ENCODE measurements at regions not wholly inside any gene's neighbourhood (a gene's known extent, or its start where the extent isn't known, plus 50 kb on each side); places are given as distances from the start of the nearest gene placed in this dataset.
A peak's percentile ranks its signal among the peaks of the same experiment; 100 is the strongest.

DNA sequence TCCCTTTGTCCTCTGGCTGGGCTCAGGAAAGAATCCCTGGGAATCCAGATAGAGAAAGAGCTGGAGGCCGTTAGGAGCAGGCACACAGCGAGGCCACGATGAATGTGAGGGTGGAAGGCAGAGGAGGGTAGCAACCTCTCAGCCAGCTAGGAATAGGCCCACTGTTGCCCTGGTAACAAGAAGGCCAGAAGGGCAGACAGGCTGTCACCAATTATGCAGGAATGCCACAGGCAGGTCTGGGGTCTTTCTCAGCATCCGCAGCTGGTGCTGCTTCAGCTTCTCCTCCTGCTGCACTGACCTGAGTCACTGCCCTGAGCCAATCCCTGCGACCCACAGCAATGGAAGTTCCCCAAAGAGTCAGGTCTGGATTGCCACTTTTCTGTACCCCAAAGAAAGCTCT is 62.8 kb upstream of the C3orf80 start:
- no peak for TF ChIP-seq CTCF (IDR thresholded peaks at IDR 0.05)
- H3K4me1 ChIP-seq: no peaks in the 10 kb centered on the region
- DNase-seq (ENCODE audit: low spot score in 2 of 2): no peak
- no peaks in the 10 kb centered on the region for H3K9me3 ChIP-seq
- H3K36me3 ChIP-seq: no peaks in the 10 kb centered on the region
- no peaks in the 10 kb centered on the region for H3K27me3 ChIP-seq
- no peak overlapping the region for H3K4me3 ChIP-seq
- no peak overlapping the region for H3K27ac ChIP-seq
- intact Hi-C loops (cut with DNase I): loop anchor here (2.0 to 5.0 kb wide), 2 partner anchors 180 to 250 kb away; no protein-coding TSS in a partner anchor

DNA sequence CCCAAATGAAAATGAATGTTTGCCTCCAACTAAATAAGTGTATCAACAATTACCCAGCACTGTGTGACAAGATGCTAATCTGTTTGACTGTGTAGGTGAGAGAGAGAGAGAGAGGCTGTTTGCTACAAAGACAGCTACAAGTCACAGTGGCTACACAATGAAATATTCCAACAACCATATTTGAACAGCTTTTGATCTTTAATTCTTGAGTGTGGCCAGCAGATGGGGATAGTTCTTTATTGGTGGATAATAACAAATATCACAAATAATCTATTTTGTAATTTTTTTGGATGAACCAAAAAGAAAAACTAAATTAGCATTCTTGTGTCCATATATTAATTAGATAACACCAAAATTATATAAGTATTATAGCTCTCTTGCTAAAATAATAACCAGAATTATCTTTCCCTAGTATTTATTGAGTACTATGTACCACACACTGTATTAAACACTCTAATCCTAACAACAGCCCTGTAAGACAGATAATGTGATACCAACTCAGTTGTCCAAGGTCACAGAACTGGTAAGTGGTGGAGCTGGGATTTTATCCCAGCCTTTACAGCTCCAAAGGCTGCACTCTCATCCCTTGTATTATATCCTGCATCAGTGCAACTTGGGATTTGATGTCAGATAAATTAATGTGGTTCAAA is 61.9 kb upstream of the C3orf80 start:
- no peaks in the 10 kb centered on the region for H3K27me3 ChIP-seq
- no peak overlapping the region for H3K4me3 ChIP-seq
- no peaks in the 10 kb centered on the region for H3K9me3 ChIP-seq
- H3K4me1 ChIP-seq: no peaks in the 10 kb centered on the region
- no peak overlapping the region for H3K27ac ChIP-seq
- peak in 2 of 3 experiments; percentile 7 to 43 for TF ChIP-seq CTCF (IDR thresholded peaks at IDR 0.05)
- DNase-seq (ENCODE audit: low spot score in 2 of 2): no peak
- intact Hi-C loops (cut with DNase I): loop anchor here (2.0 to 5.0 kb wide), 2 partner anchors 179 to 249 kb away; no protein-coding TSS in a partner anchor
- no peaks in the 10 kb centered on the region for H3K36me3 ChIP-seq

DNA sequence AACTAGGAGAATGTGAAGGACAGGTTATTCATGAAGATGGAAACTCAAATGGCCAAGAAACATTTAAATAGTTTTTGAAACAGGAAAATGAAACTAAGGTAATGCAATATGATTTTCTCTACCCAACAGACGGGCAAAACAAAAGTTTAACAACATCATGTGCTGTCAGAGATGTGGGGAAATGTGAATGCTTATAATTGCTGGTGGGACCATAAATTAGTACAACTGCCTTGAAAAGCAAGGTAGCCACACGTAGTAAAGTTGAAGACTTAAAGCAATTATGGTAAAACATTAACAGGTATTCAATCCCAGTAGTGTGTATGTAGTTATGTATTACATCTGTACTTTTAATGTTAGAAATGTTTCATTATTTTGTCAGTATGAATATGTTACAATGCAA is 57.0 kb upstream of the C3orf80 start:
- intact Hi-C loops (cut with DNase I): loop anchor here (5.0 kb wide), 1 partner anchor 54 kb away; no protein-coding TSS in a partner anchor
- H3K27ac ChIP-seq: no peak overlapping the region
- H3K4me3 ChIP-seq: no peak overlapping the region

DNA sequence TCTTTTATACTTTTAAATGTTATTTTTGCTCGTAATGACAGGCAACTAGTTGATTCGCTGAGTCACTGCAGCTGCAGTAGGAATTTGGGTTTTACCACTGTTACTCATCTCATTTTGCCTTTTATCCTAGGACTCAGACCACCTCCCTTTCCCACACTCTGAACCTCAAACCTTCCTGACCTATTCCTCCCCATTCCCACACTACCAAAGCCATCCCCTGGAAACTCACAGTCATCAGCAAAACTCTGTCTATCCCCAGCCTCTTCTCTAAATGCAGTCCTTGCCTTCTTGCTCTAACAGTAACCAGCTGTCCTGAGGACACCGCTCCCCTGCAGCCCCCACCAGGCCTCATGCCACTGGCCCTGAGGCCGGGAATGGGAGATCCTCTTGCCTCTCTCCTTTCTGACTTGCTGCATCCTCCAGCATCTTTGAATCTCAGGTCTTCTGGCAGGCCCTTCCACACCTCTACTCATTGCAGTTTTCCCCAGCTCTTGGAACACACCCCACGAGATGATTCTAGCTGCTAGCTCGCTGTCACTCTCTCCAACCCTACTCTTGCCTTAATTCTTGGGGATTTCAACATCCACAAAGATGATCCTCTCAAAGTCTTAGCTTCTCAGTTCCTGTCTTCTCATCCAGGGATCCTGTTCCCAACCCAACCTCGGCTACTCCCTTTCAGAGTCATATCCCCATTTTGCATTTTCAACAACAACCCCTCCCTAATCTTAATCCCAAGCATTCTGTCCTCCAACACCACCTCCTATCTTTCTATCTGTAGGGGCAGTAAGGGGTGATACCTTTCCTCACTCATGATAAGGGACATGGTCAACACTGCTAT is 55.9 kb upstream of the C3orf80 start:
- no peak for TF ChIP-seq CTCF (IDR thresholded peaks at IDR 0.05)
- DNase-seq (ENCODE audit: low spot score in 2 of 2): no peak
- Histone ChIP-seq H3K27ac (no peak overlapping the region), H3K9me3 (no peaks in the 10 kb centered on the region), H3K4me3 (no peak overlapping the region), H3K4me1 (no peaks in the 10 kb centered on the region), H3K36me3 (no peaks in the 10 kb centered on the region), H3K27me3 (no peaks in the 10 kb centered on the region)
- intact Hi-C loops (cut with DNase I): loop anchor here (5.0 kb wide), 1 partner anchor 53 kb away; no protein-coding TSS in a partner anchor

More for the DNA sequence above, 57.0 kb upstream of the C3orf80 start:
- no peaks in the 10 kb centered on the region for H3K9me3 ChIP-seq
- H3K4me1 ChIP-seq: no peaks in the 10 kb centered on the region
- H3K27me3 ChIP-seq: no peaks in the 10 kb centered on the region
- no peak for DNase-seq (ENCODE audit: low spot score in 2 of 2)
- H3K36me3 ChIP-seq: no peaks in the 10 kb centered on the region
- TF ChIP-seq CTCF (IDR thresholded peaks at IDR 0.05): no peak

DNA sequence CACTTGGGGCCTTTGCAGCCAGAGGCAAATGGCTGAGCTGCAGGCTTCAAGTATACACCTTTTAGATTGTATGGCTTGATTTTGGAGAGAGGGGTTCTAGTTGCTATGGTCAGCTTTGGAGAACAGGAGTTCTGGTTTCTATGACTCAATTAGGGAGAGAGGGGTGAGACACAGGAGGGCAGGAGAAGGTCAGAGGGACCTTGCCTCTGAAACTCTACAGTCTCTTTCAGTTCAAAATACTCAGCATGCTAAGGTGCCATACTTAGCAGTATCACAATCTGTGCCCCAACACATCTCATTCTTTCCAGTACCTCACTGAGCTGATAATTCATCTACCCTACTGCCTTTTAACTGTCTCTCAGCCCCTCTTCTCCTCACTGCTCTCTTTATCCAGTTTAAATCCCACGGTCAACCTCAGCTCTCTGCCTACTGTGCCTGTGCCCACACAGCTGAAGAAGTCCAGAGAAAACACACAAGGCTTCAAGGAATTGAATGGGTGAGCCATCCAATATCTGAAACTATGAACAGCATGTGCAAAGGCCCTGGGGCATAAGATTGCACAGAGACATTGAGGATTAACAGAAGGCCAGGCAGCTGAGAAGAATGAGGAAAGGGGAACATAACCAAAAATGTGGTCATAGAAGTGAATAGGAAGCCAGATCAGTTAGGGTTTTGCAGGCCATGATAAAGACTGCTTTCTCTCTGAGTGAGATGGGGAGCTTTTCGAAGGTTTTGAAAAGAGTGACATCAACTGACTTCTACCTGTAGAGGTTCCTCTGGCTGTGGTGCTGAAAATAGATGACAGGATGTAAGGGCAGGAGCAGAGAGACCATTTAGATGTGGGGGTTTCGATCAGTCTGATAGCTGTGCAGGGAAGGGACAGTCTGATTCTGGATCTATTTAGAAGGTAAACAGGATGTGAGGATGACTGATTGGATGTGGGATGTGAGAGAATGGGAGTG is 54.5 kb upstream of the C3orf80 start:
- H3K9me3 ChIP-seq: no peaks in the 10 kb centered on the region
- no peak overlapping the region for H3K27ac ChIP-seq
- intact Hi-C loops (cut with DNase I): no loop called here
- DNase-seq (ENCODE audit: low spot score in 2 of 2): no peak
- no peaks in the 10 kb centered on the region for H3K4me1 ChIP-seq
- H3K36me3 ChIP-seq: no peaks in the 10 kb centered on the region
- TF ChIP-seq CTCF (IDR thresholded peaks at IDR 0.05): no peak
- H3K4me3 ChIP-seq: no peak overlapping the region
- no peaks in the 10 kb centered on the region for H3K27me3 ChIP-seq

Measured in ascending aorta (tissue), 2 donors.